ENCODE measurements at regions not wholly inside any gene's neighbourhood (a gene's known extent, or its start where the extent isn't known, plus 50 kb on each side); places are given as distances from the start of the nearest gene placed in this dataset.
"Not testable (repeated sequence)": the region's sequence is repeated elsewhere in the genome, so short reads cannot be mapped to it uniquely, and the experiment has no call there.

- TF ChIP-seq, protein P1, sequence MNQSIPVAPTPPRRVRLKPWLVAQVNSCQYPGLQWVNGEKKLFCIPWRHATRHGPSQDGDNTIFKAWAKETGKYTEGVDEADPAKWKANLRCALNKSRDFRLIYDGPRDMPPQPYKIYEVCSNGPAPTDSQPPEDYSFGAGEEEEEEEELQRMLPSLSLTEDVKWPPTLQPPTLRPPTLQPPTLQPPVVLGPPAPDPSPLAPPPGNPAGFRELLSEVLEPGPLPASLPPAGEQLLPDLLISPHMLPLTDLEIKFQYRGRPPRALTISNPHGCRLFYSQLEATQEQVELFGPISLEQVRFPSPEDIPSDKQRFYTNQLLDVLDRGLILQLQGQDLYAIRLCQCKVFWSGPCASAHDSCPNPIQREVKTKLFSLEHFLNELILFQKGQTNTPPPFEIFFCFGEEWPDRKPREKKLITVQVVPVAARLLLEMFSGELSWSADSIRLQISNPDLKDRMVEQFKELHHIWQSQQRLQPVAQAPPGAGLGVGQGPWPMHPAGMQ (IDR thresholded peaks at IDR 0.05; ENCODE audit: borderline replicate concordance) = no peak
- TF ChIP-seq IKZF2 (IDR thresholded peaks at IDR 0.05) (no peak), NFYB (IDR thresholded peaks at IDR 0.05; ENCODE audit: insufficient read depth, low read depth, low read length) (no peak), ZZZ3 (IDR thresholded peaks at IDR 0.05; ENCODE audit: control insufficient read depth, insufficient read length, low read depth) (no peak), GABPA (IDR thresholded peaks at IDR 0.05; ENCODE audit: low read depth) (no peak), SUZ12 (IDR thresholded peaks at IDR 0.05; ENCODE audit: unreplicated experiment) (no peak), RAD51 (IDR thresholded peaks at IDR 0.05) (no peak), TCF3 (IDR thresholded peaks at IDR 0.05; ENCODE audit: borderline replicate concordance, insufficient read depth, low read depth, low read length) (no peak)
- TF ChIP-seq, protein P2, sequence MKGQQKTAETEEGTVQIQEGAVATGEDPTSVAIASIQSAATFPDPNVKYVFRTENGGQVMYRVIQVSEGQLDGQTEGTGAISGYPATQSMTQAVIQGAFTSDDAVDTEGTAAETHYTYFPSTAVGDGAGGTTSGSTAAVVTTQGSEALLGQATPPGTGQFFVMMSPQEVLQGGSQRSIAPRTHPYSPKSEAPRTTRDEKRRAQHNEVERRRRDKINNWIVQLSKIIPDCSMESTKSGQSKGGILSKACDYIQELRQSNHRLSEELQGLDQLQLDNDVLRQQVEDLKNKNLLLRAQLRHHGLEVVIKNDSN (IDR thresholded peaks at IDR 0.05; ENCODE audit: borderline replicate concordance, extremely low read length, insufficient read depth, low read depth, low read length) = no peak
Observed at GRCh38 chr16:58859958-58860669, 126.0 kb upstream of the GOT2 start (continued).

GRCh38 chr16:58858577-58858976, 124.5 kb upstream of the GOT2 start:
- H3K79me2 ChIP-seq (ENCODE audit: control insufficient read depth, insufficient read depth, low read length); RAD21 ChIA-PET (ENCODE audit: unreplicated experiment); H3K4me3 ChIP-seq; in situ Hi-C loops (cut with MboI); H3K9me3 ChIP-seq (replicated peaks; ENCODE audit: control insufficient read depth, insufficient read depth, low read length); H2AFZ ChIP-seq (ENCODE audit: control insufficient read depth, low read depth, low read length); H3K9ac ChIP-seq (ENCODE audit: control insufficient read depth, insufficient read depth, low read length); H3K4me2 ChIP-seq (ENCODE audit: control insufficient read depth, insufficient read depth); H3K4me1 ChIP-seq (ENCODE audit: control insufficient read depth, insufficient read depth, low read length); FAIRE-seq; H3K27ac ChIP-seq (ENCODE audit: control insufficient read depth, insufficient read depth); H3K27me3 ChIP-seq (replicated peaks in 1 of 2; ENCODE audit: control insufficient read depth in 2 of 2, insufficient read depth in 2 of 2, low read length in 1 of 2); H4K20me1 ChIP-seq (ENCODE audit: control insufficient read depth, insufficient read depth); DNase-seq (ENCODE audit: low read depth, low spot score); intact Hi-C loops (cut with micrococcal nuclease; ENCODE audit: unreplicated experiment); BruUV-seq (replicated peaks); ATAC-seq; H3K36me3 ChIP-seq (ENCODE audit: control insufficient read depth in 2 of 2, insufficient read depth in 2 of 2, low read length in 1 of 2): not testable (repeated sequence)
- CTCF ChIA-PET = interaction anchor here (1.0 kb wide), 1 partner anchor 24 kb away, joined by 3 read pairs; no protein-coding TSS in a partner anchor
- POLR2A ChIA-PET = interaction anchor here (3.7 kb wide), 1 partner anchor 23 kb away, joined by 10 read pairs; no protein-coding TSS in a partner anchor
- SMC1A ChIA-PET (ENCODE audit: uncharacterized antibody, unreplicated experiment) = interaction anchor here (1.3 to 9.3 kb wide), 3 partner anchors 10 to 44 kb away, joined by 3 to 124 read pairs (median 5); no protein-coding TSS in a partner anchor
